Activated T-cell treated with anti-CD3 and anti-CD28 coated beads, Interleukin-2, amount 50 U/mL, for 72 hours (primary cell): ENCODE measurements at regions not wholly inside any gene's neighbourhood (a gene's known extent, or its start where the extent isn't known, plus 50 kb on each side); places are given as distances from the start of the nearest gene placed in this dataset.
"Not testable (repeated sequence)": the region's sequence is repeated elsewhere in the genome, so short reads cannot be mapped to it uniquely, and the experiment has no call there.

Experiments
- ATAC-seq, 2 donors: fragments of 150-1000 bp; cut with Tn5 transposase; replicated peaks in 1 of 2; 2 replicates each; pipeline ENCODE4 v1.10.0; 2021; ENCODE audit warnings: moderate library complexity in 2 of 2, mild to moderate bottlenecking in 1 of 2
- DNase-seq, 2 donors: peaks; one replicate each; pipeline ENCODE4 v3.0.0; 2021 to 2022; ENCODE audit warnings: mixed read lengths in 1 of 2
- H3K27ac Mint-ChIP-seq: one replicate; pipeline ENCODE4 v1.8.0; 2022; ENCODE audit warnings: mild to moderate bottlenecking, moderate library complexity, mixed read lengths
- H3K27me3 Mint-ChIP-seq: one replicate; pipeline ENCODE4 v1.8.0; 2022; ENCODE audit warnings: low read depth, mixed read lengths
- H3K36me3 Mint-ChIP-seq, 2 donors: one replicate each; pipeline ENCODE4 v1.8.0; 2022; ENCODE audit warnings: mixed read lengths in 2 of 2, mild to moderate bottlenecking in 1 of 2; ENCODE audit not compliant: insufficient read depth in 2 of 2
- H3K4me1 Mint-ChIP-seq: one replicate; pipeline ENCODE4 v1.8.0; 2022; ENCODE audit warnings: low read depth, mixed read lengths
- H3K4me3 Mint-ChIP-seq, 2 donors: one replicate each; pipeline ENCODE4 v1.8.0; 2022; ENCODE audit warnings: mild to moderate bottlenecking in 2 of 2, mixed read lengths in 2 of 2, moderate library complexity in 2 of 2
- H3K9me3 Mint-ChIP-seq, 2 donors: one replicate each; pipeline ENCODE4 v1.8.0; 2022; ENCODE audit warnings: mixed read lengths in 2 of 2

GRCh38 chr15:79629687-79630086 is 197.6 kb downstream of the MINAR1 start:
- ATAC-seq: no peak
- Mint-ChIP-seq H3K4me3 (no peak overlapping the region), H3K9me3 (peaks cover 0 to 6% of the 10 kb centered on the region in 2 donors)

GRCh38 chr15:79632457-79632856 is 200.3 kb downstream of the MINAR1 start:
- DNase-seq (no peak), ATAC-seq (no peak)
- peaks cover 0 to 4% of the 10 kb centered on the region in 2 donors for H3K36me3 Mint-ChIP-seq
- no peak overlapping the region for H3K27ac Mint-ChIP-seq
- peaks cover 0 to 6% of the 10 kb centered on the region in 2 donors for H3K9me3 Mint-ChIP-seq
- H3K4me3 Mint-ChIP-seq: no peak overlapping the region
- H3K4me1 Mint-ChIP-seq: no peaks in the 10 kb centered on the region
- peaks cover 39% of the 10 kb centered on the region for H3K27me3 Mint-ChIP-seq

More at GRCh38 chr15:79629687-79630086, 197.6 kb downstream of the MINAR1 start:
- DNase-seq: no peak
- no peaks in the 10 kb centered on the region for H3K4me1 Mint-ChIP-seq
- H3K27ac Mint-ChIP-seq: no peak overlapping the region
- H3K27me3 Mint-ChIP-seq: peaks cover 39% of the 10 kb centered on the region
- H3K36me3 Mint-ChIP-seq: peaks cover 0 to 4% of the 10 kb centered on the region in 2 donors

- no peak overlapping the region for H3K4me3 Mint-ChIP-seq
- peaks cover 0 to 6% of the 10 kb centered on the region in 2 donors for H3K9me3 Mint-ChIP-seq
- DNase-seq: no peak
- peaks cover 46% of the 10 kb centered on the region for H3K27me3 Mint-ChIP-seq
- H3K27ac Mint-ChIP-seq: no peak overlapping the region
- ATAC-seq: no peak
- no peaks in the 10 kb centered on the region for H3K4me1 Mint-ChIP-seq
- peaks cover 0 to 4% of the 10 kb centered on the region in 2 donors for H3K36me3 Mint-ChIP-seq
Measured at GRCh38 chr15:79635149-79635771, 203.1 kb downstream of the MINAR1 start.

- DNase-seq (no peak), ATAC-seq (no peak)
- Mint-ChIP-seq H3K36me3 (peaks cover 0 to 4% of the 10 kb centered on the region in 2 donors), H3K4me3 (no peak overlapping the region), H3K27me3 (peaks cover 46% of the 10 kb centered on the region), H3K27ac (no peak overlapping the region), H3K9me3 (peaks cover 0 to 6% of the 10 kb centered on the region in 2 donors), H3K4me1 (no peaks in the 10 kb centered on the region)
Measured at GRCh38 chr15:79635897-79636561, 203.9 kb downstream of the MINAR1 start.

GRCh38 chr15:79640206-79640605 is 208.1 kb downstream of the MINAR1 start:
- no peaks in the 10 kb centered on the region for H3K4me1 Mint-ChIP-seq

GRCh38 chr15:79641841-79642240 is 209.7 kb downstream of the MINAR1 start:
- Mint-ChIP-seq H3K9me3 (peaks cover 4 to 5% of the 10 kb centered on the region in 2 donors), H3K27ac (no peak overlapping the region), H3K27me3 (peaks cover 25% of the 10 kb centered on the region), H3K4me3 (no peak overlapping the region), H3K36me3 (peaks cover 0 to 1% of the 10 kb centered on the region in 2 donors), H3K4me1 (no peaks in the 10 kb centered on the region)
- ATAC-seq (no peak), DNase-seq (no peak)

More at GRCh38 chr15:79640206-79640605, 208.1 kb downstream of the MINAR1 start:
- no peak overlapping the region for H3K27ac Mint-ChIP-seq
- H3K4me3 Mint-ChIP-seq: no peak overlapping the region
- ATAC-seq (no peak), DNase-seq (no peak)
- peaks cover 33% of the 10 kb centered on the region for H3K27me3 Mint-ChIP-seq
- no peaks in the 10 kb centered on the region for H3K36me3 Mint-ChIP-seq
- H3K9me3 Mint-ChIP-seq: peaks cover 4% of the 10 kb centered on the region in 2 donors

- no peaks in the 10 kb centered on the region for H3K4me1 Mint-ChIP-seq
- peaks cover 24% of the 10 kb centered on the region for H3K27me3 Mint-ChIP-seq
- H3K4me3 Mint-ChIP-seq: peak overlapping the region in 1 of 2 donors; percentile 1
- DNase-seq (no peak), ATAC-seq (no peak)
- H3K36me3 Mint-ChIP-seq: peaks cover 0 to 1% of the 10 kb centered on the region in 2 donors
- H3K9me3 Mint-ChIP-seq: peaks cover 4 to 5% of the 10 kb centered on the region in 2 donors
- no peak overlapping the region for H3K27ac Mint-ChIP-seq
Measured at GRCh38 chr15:79643393-79643792, 211.3 kb downstream of the MINAR1 start.

GRCh38 chr15:79644091-79644490 is 212.0 kb downstream of the MINAR1 start:
- Mint-ChIP-seq H3K27ac (peak overlapping the region; percentile 58), H3K4me1 (no peaks in the 10 kb centered on the region), H3K4me3 (peak overlapping the region in 1 of 2 donors; percentile 48), H3K36me3 (peaks cover 0 to 1% of the 10 kb centered on the region in 2 donors), H3K27me3 (peaks cover 18% of the 10 kb centered on the region), H3K9me3 (peaks cover 4 to 5% of the 10 kb centered on the region in 2 donors)
- DNase-seq (peak; percentile 5 to 7), ATAC-seq (peak; percentile 58 to 69)

GRCh38 chr15:79652972-79653371 is 220.8 kb downstream of the MINAR1 start:
- not testable (repeated sequence) for H3K4me3 Mint-ChIP-seq, H3K27ac Mint-ChIP-seq, ATAC-seq, DNase-seq, H3K9me3 Mint-ChIP-seq, H3K36me3 Mint-ChIP-seq, H3K4me1 Mint-ChIP-seq
- peaks cover 28% of the 10 kb centered on the region for H3K27me3 Mint-ChIP-seq

GRCh38 chr15:79653533-79653932 is 221.4 kb downstream of the MINAR1 start:
- H3K9me3 Mint-ChIP-seq: peaks cover 1 to 2% of the 10 kb centered on the region in 2 donors
- peaks cover 32% of the 10 kb centered on the region for H3K27me3 Mint-ChIP-seq
- H3K4me1 Mint-ChIP-seq: no peaks in the 10 kb centered on the region
- H3K4me3 Mint-ChIP-seq: no peak overlapping the region
- no peak overlapping the region for H3K27ac Mint-ChIP-seq
- ATAC-seq (no peak), DNase-seq (no peak)
- peaks cover 0 to 2% of the 10 kb centered on the region in 2 donors for H3K36me3 Mint-ChIP-seq

GRCh38 chr15:79656151-79657000 is 224.2 kb downstream of the MINAR1 start:
- Mint-ChIP-seq H3K4me1 (no peaks in the 10 kb centered on the region), H3K27ac (no peak overlapping the region), H3K9me3 (peaks cover 1 to 2% of the 10 kb centered on the region in 2 donors), H3K27me3 (peaks cover 37% of the 10 kb centered on the region), H3K36me3 (peaks cover 0 to 2% of the 10 kb centered on the region in 2 donors), H3K4me3 (no peak overlapping the region)
- ATAC-seq (no peak), DNase-seq (no peak)

GRCh38 chr15:79657722-79658121 is 225.6 kb downstream of the MINAR1 start:
- Mint-ChIP-seq H3K9me3 (no peaks in the 10 kb centered on the region), H3K36me3 (no peaks in the 10 kb centered on the region), H3K4me3 (no peak overlapping the region), H3K4me1 (no peaks in the 10 kb centered on the region), H3K27me3 (peaks cover 47% of the 10 kb centered on the region), H3K27ac (no peak overlapping the region)
- ATAC-seq: no peak
- no peak for DNase-seq

GRCh38 chr15:79659691-79660090 is 227.6 kb downstream of the MINAR1 start:
- Mint-ChIP-seq H3K9me3 (no peaks in the 10 kb centered on the region), H3K27ac (no peak overlapping the region), H3K27me3 (peaks cover 45% of the 10 kb centered on the region), H3K36me3 (peaks cover 0 to 2% of the 10 kb centered on the region in 2 donors), H3K4me3 (no peak overlapping the region), H3K4me1 (no peaks in the 10 kb centered on the region)
- ATAC-seq: no peak
- DNase-seq: no peak
